Prostate gland (tissue), 2 donors: ENCODE measurements at regions not wholly inside any gene's neighbourhood (a gene's known extent, or its start where the extent isn't known, plus 50 kb on each side); places are given as distances from the start of the nearest gene placed in this dataset.

ENCODE experiments used
- DNase-seq: peaks from one replicate; pipeline ENCODE4 v3.0.0-alpha.2; 2019; ENCODE audit warnings: low spot score
- H3K27ac ChIP-seq, 2 donors: fragments of 200-600 bp; sonication (generic); 2 replicates each; pipeline ENCODE4 v1.5.1; 2017 to 2019
- H3K27me3 ChIP-seq: fragments of 200-600 bp; sonication (generic); replicated peaks from 2 replicates; pipeline ENCODE4 v1.5.1; 2019; ENCODE audit not compliant: insufficient read depth
- H3K36me3 ChIP-seq, 2 donors: fragments of 200-600 bp; sonication (generic); 1 replicate in 1 of 2; 2 replicates in 1 of 2; pipeline versions ENCODE4 v1.5.1 to v1.8.1; 2017 to 2019
- H3K4me1 ChIP-seq: fragments of 200-600 bp; sonication (generic); replicated peaks from 2 replicates; pipeline ENCODE4 v1.5.1; 2019
- H3K4me3 ChIP-seq, 2 donors: fragments of 200-600 bp; sonication (generic); 2 replicates each; pipeline ENCODE4 v1.5.1; 2017 to 2019
- H3K9me3 ChIP-seq: fragments of 200-600 bp; sonication (generic); 2 replicates; pipeline ENCODE4 v1.5.1; 2017
- CTCF ChIP-seq, 4 experiments: fragments of 200-600 bp in 2 of 4; fragments of 450-650 bp in 2 of 4; sonication (generic) in 2 of 4; IDR thresholded peaks; 1 replicate in 3 of 4; 2 replicates in 1 of 4; pipeline ENCODE4 v1.5.1; 2016 to 2019; ENCODE audit warnings: antibody characterized with exemption in 4 of 4, mild to moderate bottlenecking in 2 of 4, moderate library complexity in 2 of 4
- POLR2A ChIP-seq: fragments of 450-650 bp; IDR thresholded peaks from one replicate; pipeline ENCODE4 v1.6.1; 2016; ENCODE audit warnings: antibody characterized with exemption, mild to moderate bottlenecking
- POLR2AphosphoS5 ChIP-seq: sonication (generic); formaldehyde crosslinking; IDR thresholded peaks from one replicate; pipeline ENCODE4 v1.6.1; 2017; ENCODE audit warnings: antibody characterized with exemption
- WGBS: methylation state at CpG from one replicate; pipeline ENCODE4 v1.1.5; 2018; 5-methylcytosine and 5-hydroxymethylcytosine counted together
- intact Hi-C: fragments of 100-400 bp; cut with DNase I; formaldehyde crosslinking; loops from one replicate; pipeline ENCODE4 v1.14.2; 2022

- intact Hi-C loops = no loop called here
- TF ChIP-seq POLR2AphosphoS5 (no peak), CTCF (IDR thresholded peaks at IDR 0.05) (no peak), POLR2A (no peak)
- Histone ChIP-seq H3K27me3 (no peaks in the 10 kb centered on the region), H3K4me3 (no peak overlapping the region), H3K36me3 (no peaks in the 10 kb centered on the region), H3K9me3 (no peaks in the 10 kb centered on the region), H3K27ac (no peak overlapping the region), H3K4me1 (peaks cover 7% of the 10 kb centered on the region)
- no peak for DNase-seq
- WGBS = 95% methylated on average over 2 of the region's 2 CpGs
Measured at GRCh38 chr2:46844034-46844433, 71.6 kb downstream of the MCFD2 start.

DNA sequence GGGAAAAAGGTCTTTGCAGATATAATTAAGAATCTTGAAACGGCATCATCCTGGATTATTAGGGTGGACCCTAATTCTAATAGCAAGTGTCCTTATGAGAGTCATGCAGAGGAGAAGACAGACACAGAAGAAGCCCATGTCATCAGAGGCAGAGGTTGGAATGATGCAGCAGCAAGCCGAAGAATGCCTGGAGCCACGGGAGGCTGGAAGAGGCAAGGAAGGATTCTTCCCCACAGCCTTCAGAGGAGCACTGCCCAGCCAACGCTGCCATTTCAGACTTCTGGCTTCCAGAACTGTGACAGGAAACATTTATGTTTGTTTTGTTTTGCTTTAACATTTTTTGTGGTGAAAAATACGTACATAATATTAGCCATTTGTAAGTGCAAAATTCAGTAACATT is 72.3 kb downstream of the MCFD2 start:
- Histone ChIP-seq H3K9me3 (no peaks in the 10 kb centered on the region), H3K4me1 (peaks cover 7% of the 10 kb centered on the region), H3K27ac (no peak overlapping the region), H3K4me3 (no peak overlapping the region), H3K27me3 (no peaks in the 10 kb centered on the region), H3K36me3 (no peaks in the 10 kb centered on the region)
- intact Hi-C loops = no loop called here
- no peak for DNase-seq
- TF ChIP-seq CTCF (IDR thresholded peaks at IDR 0.05) (no peak), POLR2A (no peak), POLR2AphosphoS5 (no peak)
- WGBS = 73% methylated on average over 5 of the region's 5 CpGs

GRCh38 chr2:46842876-46843275 is 72.7 kb downstream of the MCFD2 start:
- Histone ChIP-seq H3K27me3 (no peaks in the 10 kb centered on the region), H3K4me3 (no peak overlapping the region), H3K9me3 (no peaks in the 10 kb centered on the region), H3K27ac (no peak overlapping the region), H3K4me1 (peaks cover 5% of the 10 kb centered on the region), H3K36me3 (no peaks in the 10 kb centered on the region)
- intact Hi-C loops = no loop called here
- DNase-seq = no peak
- no peak for TF ChIP-seq CTCF (IDR thresholded peaks at IDR 0.05)
- no peak for TF ChIP-seq POLR2A
- TF ChIP-seq POLR2AphosphoS5 = no peak
- WGBS = 95% methylated on average over 7 of the region's 7 CpGs

DNA sequence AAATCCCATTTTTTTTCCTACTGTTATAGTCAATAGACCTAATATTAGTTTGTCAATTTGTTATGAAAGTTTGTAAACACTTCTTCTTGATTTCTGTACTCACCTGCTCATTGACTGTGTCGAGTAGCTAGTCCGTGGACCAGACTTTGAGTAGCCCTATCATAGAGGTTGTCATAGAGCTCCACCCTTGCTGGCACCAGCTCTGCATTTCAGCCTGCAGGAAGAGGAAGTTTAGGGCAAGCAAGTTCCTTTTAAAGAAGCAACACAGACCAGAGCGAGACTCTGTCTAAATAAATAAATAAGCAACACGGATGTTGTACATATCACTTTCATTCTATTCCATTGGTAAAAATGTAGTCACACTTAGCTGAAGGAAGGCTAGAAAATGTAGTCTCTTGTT is 74.0 kb downstream of the MCFD2 start:
- no peak overlapping the region for H3K4me3 ChIP-seq
- no peak for TF ChIP-seq POLR2A
- TF ChIP-seq POLR2AphosphoS5 = no peak
- no peak for TF ChIP-seq CTCF (IDR thresholded peaks at IDR 0.05)
- H3K9me3 ChIP-seq = no peaks in the 10 kb centered on the region
- intact Hi-C loops = no loop called here
- 81% methylated on average over 4 of the region's 4 CpGs for WGBS
- H3K27me3 ChIP-seq = no peaks in the 10 kb centered on the region
- H3K36me3 ChIP-seq = no peaks in the 10 kb centered on the region
- no peak for DNase-seq
- H3K4me1 ChIP-seq = peaks cover 5% of the 10 kb centered on the region
- no peak overlapping the region for H3K27ac ChIP-seq

DNA sequence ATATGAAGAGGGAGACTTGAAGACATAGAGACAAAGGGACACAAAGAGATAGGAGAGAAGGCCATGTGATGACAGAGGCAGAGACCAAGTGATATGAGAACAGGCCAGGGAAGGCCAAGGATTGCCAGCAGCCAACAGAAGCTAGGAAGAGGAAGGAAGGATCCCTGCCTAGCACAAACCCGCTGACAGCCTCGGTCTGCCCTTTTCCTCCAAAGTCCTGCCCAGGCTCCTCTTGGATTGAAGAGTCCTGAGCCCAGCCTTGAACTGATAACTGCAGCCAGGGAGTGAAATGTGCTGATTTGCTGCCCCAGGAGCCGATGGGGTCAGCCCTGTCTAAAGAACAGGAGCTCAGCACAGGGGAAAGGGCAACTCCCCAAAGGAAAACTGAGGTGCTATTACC is 76.6 kb downstream of the MCFD2 start:
- 61% methylated on average over 3 of the region's 3 CpGs for WGBS
- Histone ChIP-seq H3K9me3 (no peaks in the 10 kb centered on the region), H3K4me1 (no peaks in the 10 kb centered on the region), H3K4me3 (no peak overlapping the region), H3K27ac (no peak overlapping the region), H3K27me3 (no peaks in the 10 kb centered on the region), H3K36me3 (no peaks in the 10 kb centered on the region)
- intact Hi-C loops = no loop called here
- TF ChIP-seq POLR2AphosphoS5 = no peak
- TF ChIP-seq CTCF (IDR thresholded peaks at IDR 0.05) = no peak
- TF ChIP-seq POLR2A = no peak
- no peak for DNase-seq
